Transverse colon (tissue), 4 donors: ENCODE measurements at regions not wholly inside any gene's neighbourhood (a gene's known extent, or its start where the extent isn't known, plus 50 kb on each side); places are given as distances from the start of the nearest gene placed in this dataset.
"Not testable (repeated sequence)": the region's sequence is repeated elsewhere in the genome, so short reads cannot be mapped to it uniquely, and the experiment has no call there.

Experiments
- DNase-seq: peaks from one replicate; pipeline ENCODE4 v3.0.0-alpha.2; 2019
- H3K27ac ChIP-seq, 4 donors: fragments of 200-600 bp; sonication (generic); 2 replicates each; pipeline ENCODE4 v1.5.1; 2016 to 2018; ENCODE audit warnings: inconsistent platforms in 4 of 4
- H3K27me3 ChIP-seq: fragments of 200-600 bp; sonication (generic); 2 replicates; pipeline ENCODE4 v1.5.1; 2017; ENCODE audit warnings: inconsistent platforms
- H3K36me3 ChIP-seq, 4 donors: fragments of 200-600 bp; sonication (generic); 2 replicates each; pipeline ENCODE4 v1.5.1; 2017 to 2019; ENCODE audit warnings: inconsistent platforms in 4 of 4
- H3K4me1 ChIP-seq, 4 donors: fragments of 200-600 bp; sonication (generic); 2 replicates each; pipeline ENCODE4 v1.5.1; 2017 to 2020; ENCODE audit warnings: inconsistent platforms in 4 of 4
- H3K4me3 ChIP-seq, 4 donors: fragments of 200-600 bp; sonication (generic); 1 replicate in 1 of 4; 2 replicates in 3 of 4; pipeline versions ENCODE4 v1.5.1 to v1.6.1; 2017 to 2019; ENCODE audit warnings: inconsistent platforms in 4 of 4
- H3K9me3 ChIP-seq, 2 donors: fragments of 200-600 bp; sonication (generic); 2 replicates each; pipeline ENCODE4 v1.5.1; 2017 to 2019; ENCODE audit warnings: inconsistent platforms in 2 of 2
- POLR2AphosphoS5 ChIP-seq, 3 donors: sonication (generic); formaldehyde crosslinking; IDR thresholded peaks; one replicate each; pipeline ENCODE4 v1.6.1; 2016; ENCODE audit warnings: antibody characterized with exemption in 3 of 3
- WGBS, 2 donors: methylation state at CpG; one replicate each; pipeline ENCODE4 v1.1.5; 2018; ENCODE audit warnings: low coverage in 1 of 2; 5-methylcytosine and 5-hydroxymethylcytosine counted together
- in situ Hi-C, 4 donors: fragments of 200-750 bp; cut with MboI; loops; one replicate each; pipeline versions ENCODE4 v1.15.0 to v1.15.1; 2017; ENCODE audit warnings: low sequenced_read_pairs in 3 of 4, low pct_ligation_motif_present in 1 of 4, low pct_unique_long_range_greater_than_20kb in 1 of 4
- intact Hi-C: fragments of 100-400 bp; cut with DNase I; formaldehyde crosslinking; loops from one replicate; pipeline ENCODE4 v1.15.1; 2023; ENCODE audit warnings: low total_unique reads

- WGBS, 2 donors: 64 to 77% methylated on average over 2 to 4 of the region's 4 CpGs
- in situ Hi-C loops: not testable (repeated sequence)
These were observed 64.8 kb downstream of the B4GALT7 start for GRCh38 chr5:177664737-177665136.

GRCh38 chr5:177665172-177665571 lies 65.2 kb downstream of the B4GALT7 start:
- H3K9me3 ChIP-seq, in situ Hi-C loops, H3K4me3 ChIP-seq, intact Hi-C loops, H3K27me3 ChIP-seq, DNase-seq, H3K36me3 ChIP-seq, H3K4me1 ChIP-seq, H3K27ac ChIP-seq: not testable (repeated sequence)
- 66 to 100% methylated on average over 1 to 2 of the region's 6 CpGs for WGBS, 2 donors

More at GRCh38 chr5:177664737-177665136, 64.8 kb downstream of the B4GALT7 start:
- H3K4me1 ChIP-seq, intact Hi-C loops, H3K9me3 ChIP-seq, H3K4me3 ChIP-seq, H3K27me3 ChIP-seq, H3K27ac ChIP-seq, H3K36me3 ChIP-seq, DNase-seq: not testable (repeated sequence)

DNA sequence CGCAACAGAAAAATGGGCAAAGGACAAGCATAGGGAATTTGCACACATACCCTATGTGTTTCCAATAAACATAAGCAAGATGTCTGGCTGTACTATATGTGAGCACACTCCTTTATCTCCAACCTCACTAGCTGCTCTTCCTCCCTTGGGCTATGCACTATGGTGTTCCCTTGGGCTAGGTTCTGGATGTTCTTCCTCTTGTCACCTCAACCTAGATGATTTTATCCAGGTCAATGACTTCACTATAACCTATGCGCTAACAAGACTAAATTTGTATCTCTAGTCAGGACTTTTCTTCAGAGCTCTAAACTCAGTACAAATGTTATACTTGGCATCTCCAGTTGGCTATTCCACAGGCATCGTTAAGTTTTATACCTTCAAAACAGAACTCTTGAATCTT lies 66.0 kb downstream of the B4GALT7 start:
- H3K9me3 ChIP-seq, intact Hi-C loops, DNase-seq, H3K27ac ChIP-seq, H3K27me3 ChIP-seq, in situ Hi-C loops, H3K36me3 ChIP-seq, H3K4me3 ChIP-seq: not testable (repeated sequence)
- 80 to 100% methylated on average over 1 to 2 of the region's 3 CpGs for WGBS, 2 donors
- TF ChIP-seq POLR2AphosphoS5 (IDR thresholded peaks at IDR 0.05): peak in 1 of 3 donors; percentile 21
- peaks cover 0 to 10% (median 2%) of the 10 kb centered on the region in 4 donors for H3K4me1 ChIP-seq

DNA sequence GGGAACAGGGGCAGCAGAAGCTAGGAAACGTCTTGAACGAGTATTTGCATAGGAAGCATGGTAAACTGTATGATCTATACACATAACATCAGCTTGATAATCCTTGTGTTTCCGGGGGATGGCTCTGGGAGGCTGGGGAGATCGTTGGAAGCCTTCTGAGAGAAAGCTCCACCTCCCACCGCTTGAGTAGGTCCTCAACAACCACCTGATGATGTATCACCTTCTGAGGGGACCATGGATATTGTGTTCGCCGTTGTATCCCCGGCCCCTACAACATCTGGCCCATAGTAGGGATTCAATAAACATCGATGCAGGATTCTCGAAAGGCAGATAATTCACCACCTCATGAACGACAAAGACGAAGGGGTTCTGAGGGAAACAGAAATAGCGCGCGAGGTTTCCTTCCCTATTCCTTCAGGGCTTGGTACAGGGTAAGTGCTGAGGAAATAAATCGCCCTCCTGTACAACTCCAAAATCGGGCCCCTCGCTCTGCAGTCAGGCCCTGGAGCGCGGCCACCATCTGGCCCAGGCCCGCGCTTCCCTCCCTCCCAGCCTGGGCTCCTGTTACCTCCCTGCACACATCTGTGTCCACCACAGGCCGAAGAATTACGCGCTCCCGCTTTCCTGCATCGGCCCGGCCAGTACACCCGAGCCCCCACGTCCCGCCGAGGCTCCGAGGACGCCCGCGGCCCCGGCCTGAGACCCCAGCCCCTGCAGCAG lies 71.3 kb downstream of the B4GALT7 start:
- H3K9me3 ChIP-seq, DNase-seq, H3K27me3 ChIP-seq, H3K27ac ChIP-seq, H3K36me3 ChIP-seq, in situ Hi-C loops, intact Hi-C loops: not testable (repeated sequence)
- Histone ChIP-seq H3K4me3 (peak overlapping the region in 1 of 4 donors; percentile 49), H3K4me1 (peaks cover 0 to 10% (median 2%) of the 10 kb centered on the region in 4 donors)
- 2% methylated on average over 10 of the region's 37 CpGs; no CpG with 5 or more reads in 1 of the 2 donors for WGBS, 2 donors

- Histone ChIP-seq H3K4me3 (peak overlapping the region; percentile 51 to 81 (median 60)), H3K27ac (peak overlapping the region; percentile 72 to 81 (median 76)), H3K4me1 (peaks cover 0 to 10% (median 2%) of the 10 kb centered on the region in 4 donors)
- 0% methylated on average over 44 of the region's 110 CpGs; no CpG with 5 or more reads in 1 of the 2 donors for WGBS, 2 donors
- DNase-seq: peak; percentile 83
- in situ Hi-C loops, intact Hi-C loops, H3K9me3 ChIP-seq, H3K36me3 ChIP-seq, H3K27me3 ChIP-seq: not testable (repeated sequence)
- peak in 1 of 3 donors; percentile 10 for TF ChIP-seq POLR2AphosphoS5 (IDR thresholded peaks at IDR 0.05)
These were observed 72.1 kb downstream of the B4GALT7 start for GRCh38 chr5:177671755-177672690.
